ENCODE measurements at regions not wholly inside any gene's neighbourhood (a gene's known extent, or its start where the extent isn't known, plus 50 kb on each side); places are given as distances from the start of the nearest gene placed in this dataset.

- H3K9me3 ChIP-seq (ENCODE audit: control insufficient read depth, insufficient read depth, low read depth, low read length): no peaks in the 10 kb centered on the region
- no TSS peak for BruUV-seq (replicated peaks)
- H3K27ac ChIP-seq (ENCODE audit: low read length): no peak overlapping the region
- ATAC-seq (no peak), DNase-seq (ENCODE audit: low read depth, low spot score) (no peak)
- no peaks in the 10 kb centered on the region for H3K36me3 ChIP-seq (ENCODE audit: control insufficient read depth, insufficient read depth, low read length)
- no peaks in the 10 kb centered on the region for H3K4me1 ChIP-seq (ENCODE audit: control insufficient read depth, insufficient read depth, low read length)
- H3K4me3 ChIP-seq (ENCODE audit: low read depth in 2 of 2, low read length in 2 of 2): no peak overlapping the region
- intact Hi-C loops (cut with micrococcal nuclease; ENCODE audit: unreplicated experiment): no loop called here
- no peaks in the 10 kb centered on the region for H3K27me3 ChIP-seq (ENCODE audit: control insufficient read depth, insufficient read depth, low read length)
- CTCF ChIA-PET: no interaction called here
- in situ Hi-C loops (cut with HindIII; ENCODE audit: low pct_unique_long_range_greater_than_20kb, low sequenced_read_pairs): no loop called here
- TF ChIP-seq REST (IDR thresholded peaks at IDR 0.05; ENCODE audit: insufficient read depth in 1 of 2, low read depth in 2 of 2, low read length in 1 of 2): no peak
- TF ChIP-seq POLR2AphosphoS5 (IDR thresholded peaks at IDR 0.05; ENCODE audit: low read depth, low read length): no peak
- no peak for TF ChIP-seq CTCF (IDR thresholded peaks at IDR 0.05)
- no peak for TF ChIP-seq SIN3A (IDR thresholded peaks at IDR 0.05; ENCODE audit: borderline replicate concordance, insufficient read depth, low read depth, low read length)
- no peak for TF ChIP-seq TCF7L2 (IDR thresholded peaks at IDR 0.05; ENCODE audit: low read depth, low read length)
- POLR2A ChIA-PET: interaction anchor here (0.5 kb wide), 1 partner anchor 51 kb away, joined by 3 read pairs; no protein-coding TSS in a partner anchor
These were observed 206.6 kb downstream of the SHQ1 start for GRCh38 chr3:72641684-72642083.

- no peaks in the 10 kb centered on the region for H3K36me3 ChIP-seq (ENCODE audit: control insufficient read depth, insufficient read depth, low read length)
- ChIA-PET CTCF (no interaction called here), POLR2A (no interaction called here)
- H3K4me1 ChIP-seq (ENCODE audit: control insufficient read depth, insufficient read depth, low read length): no peaks in the 10 kb centered on the region
- intact Hi-C loops (cut with micrococcal nuclease; ENCODE audit: unreplicated experiment) (no loop called here), in situ Hi-C loops (cut with HindIII; ENCODE audit: low pct_unique_long_range_greater_than_20kb, low sequenced_read_pairs) (no loop called here)
- no peaks in the 10 kb centered on the region for H3K27me3 ChIP-seq (ENCODE audit: control insufficient read depth, insufficient read depth, low read length)
- H3K4me3 ChIP-seq (ENCODE audit: low read depth in 2 of 2, low read length in 2 of 2): no peak overlapping the region
- no TSS peak for BruUV-seq (replicated peaks)
- TF ChIP-seq POLR2AphosphoS5 (IDR thresholded peaks at IDR 0.05; ENCODE audit: low read depth, low read length): no peak
- no peak for TF ChIP-seq REST (IDR thresholded peaks at IDR 0.05; ENCODE audit: insufficient read depth in 1 of 2, low read depth in 2 of 2, low read length in 1 of 2)
- TF ChIP-seq CTCF (IDR thresholded peaks at IDR 0.05): no peak
- TF ChIP-seq SIN3A (IDR thresholded peaks at IDR 0.05; ENCODE audit: borderline replicate concordance, insufficient read depth, low read depth, low read length): no peak
- no peak for TF ChIP-seq TCF7L2 (IDR thresholded peaks at IDR 0.05; ENCODE audit: low read depth, low read length)
- no peak overlapping the region for H3K27ac ChIP-seq (ENCODE audit: low read length)
- DNase-seq (ENCODE audit: low read depth, low spot score) (no peak), ATAC-seq (no peak)
- H3K9me3 ChIP-seq (ENCODE audit: control insufficient read depth, insufficient read depth, low read depth, low read length): no peaks in the 10 kb centered on the region
These were observed 207.2 kb downstream of the SHQ1 start for GRCh38 chr3:72641072-72641471.
